Vagina (tissue), 2 donors: ENCODE measurements at regions not wholly inside any gene's neighbourhood (a gene's known extent, or its start where the extent isn't known, plus 50 kb on each side); places are given as distances from the start of the nearest gene placed in this dataset.

ENCODE experiments used
- CTCF ChIP-seq, 3 experiments: fragments of 450-650 bp in 2 of 3; fragments of 200-600 bp in 1 of 3; sonication (generic) in 1 of 3; IDR thresholded peaks; one replicate each; pipeline ENCODE4 v1.5.1; 2017 to 2019; ENCODE audit warnings: antibody characterized with exemption in 3 of 3, mild to moderate bottlenecking in 2 of 3, moderate library complexity in 2 of 3
- POLR2A ChIP-seq, 2 donors: fragments of 450-650 bp; IDR thresholded peaks; one replicate each; pipeline ENCODE4 v1.6.1; 2017; ENCODE audit warnings: antibody characterized with exemption in 2 of 2, mild to moderate bottlenecking in 2 of 2, moderate library complexity in 2 of 2
- POLR2AphosphoS5 ChIP-seq, 2 donors: sonication (generic); formaldehyde crosslinking; IDR thresholded peaks; one replicate each; pipeline ENCODE4 v1.9.0; 2017; ENCODE audit warnings: antibody characterized with exemption in 2 of 2, mild to moderate bottlenecking in 2 of 2, low read depth in 1 of 2; ENCODE audit not compliant: insufficient read depth in 1 of 2

GRCh38 chr6:33933101-33933500, 129.3 kb upstream of the MLN start:
- TF ChIP-seq POLR2AphosphoS5 (IDR thresholded peaks at IDR 0.05; ENCODE audit: insufficient read depth in 1 of 2, low read depth in 1 of 2) (no peak), POLR2A (IDR thresholded peaks at IDR 0.05) (no peak), CTCF (IDR thresholded peaks at IDR 0.05) (no peak)
